Fibroblast of lung (primary cell): ENCODE measurements at regions not wholly inside any gene's neighbourhood (a gene's known extent, or its start where the extent isn't known, plus 50 kb on each side); places are given as distances from the start of the nearest gene placed in this dataset.

Source experiments
- DNase-seq, 2 donors: peaks; one replicate each; pipeline versions ENCODE4 v3.0.0 to v3.0.0-alpha.2; 2010; ENCODE audit warnings: low read depth in 2 of 2
- H2AFZ ChIP-seq: 2 replicates; pipeline ENCODE4 v1.5.1; 2012; ENCODE audit warnings: low read length, control low read depth, inconsistent platforms
- H3K27ac ChIP-seq: 2 replicates; pipeline ENCODE4 v1.5.1; 2011; ENCODE audit warnings: low read length, control low read depth; ENCODE audit not compliant: insufficient read depth
- H3K27me3 ChIP-seq: 2 replicates; pipeline ENCODE4 v1.5.1; 2011; ENCODE audit warnings: mild to moderate bottlenecking, low read length; ENCODE audit not compliant: control insufficient read depth, insufficient read depth
- H3K36me3 ChIP-seq: 2 replicates; pipeline ENCODE4 v1.5.1; 2011; ENCODE audit warnings: low read length; ENCODE audit not compliant: control insufficient read depth, insufficient read depth
- H3K4me1 ChIP-seq: 2 replicates; pipeline ENCODE4 v1.5.1; 2011; ENCODE audit warnings: low read length; ENCODE audit not compliant: control insufficient read depth, insufficient read depth; ENCODE audit errors: extremely low read depth
- H3K4me2 ChIP-seq: 2 replicates; pipeline ENCODE4 v1.5.1; 2011; ENCODE audit warnings: low read length, control low read depth; ENCODE audit not compliant: insufficient read depth; ENCODE audit errors: extremely low read depth
- H3K4me3 ChIP-seq, 4 experiments: fragments of 200-600 bp in 1 of 4; sonication (generic) in 1 of 4; replicated peaks in 1 of 4; 2 replicates each; pipeline ENCODE4 v1.5.1; 2011 to 2016; ENCODE audit warnings: low read length in 4 of 4, low read depth in 3 of 4, mild to moderate bottlenecking in 3 of 4, control low read depth in 2 of 4, inconsistent platforms in 1 of 4, mixed read lengths in 1 of 4; ENCODE audit not compliant: insufficient read depth in 1 of 4; ENCODE audit errors: control extremely low read depth in 1 of 4
- H3K79me2 ChIP-seq: 2 replicates; pipeline ENCODE4 v1.5.1; 2012; ENCODE audit warnings: mild to moderate bottlenecking, low read length, inconsistent platforms; ENCODE audit not compliant: control insufficient read depth, insufficient read depth
- H3K9ac ChIP-seq: 2 replicates; pipeline ENCODE4 v1.5.1; 2011; ENCODE audit warnings: mild to moderate bottlenecking, low read length, control low read depth; ENCODE audit not compliant: insufficient read depth
- H3K9me3 ChIP-seq: 2 replicates; pipeline ENCODE4 v1.5.1; 2012; ENCODE audit warnings: low read depth, low read length; ENCODE audit not compliant: control insufficient read depth, insufficient read depth
- H4K20me1 ChIP-seq: 2 replicates; pipeline ENCODE4 v1.5.1; 2011; ENCODE audit warnings: low read length; ENCODE audit not compliant: control insufficient read depth, insufficient read depth; ENCODE audit errors: extremely low read depth
- EZH2 ChIP-seq: IDR thresholded peaks from 2 replicates; pipeline ENCODE4 v1.5.1; 2012; ENCODE audit warnings: low read length, control low read depth, mild to moderate bottlenecking; ENCODE audit errors: missing control alignments
- TF ChIP-seq, protein P1 (sequence below), 2 donors: IDR thresholded peaks in 1 of 2; conservative IDR thresholded peaks in 1 of 2; 1 replicate in 1 of 2; 2 replicates in 1 of 2; pipeline ENCODE4 v1.5.1; 2011 to 2012; ENCODE audit warnings: low read length in 2 of 2, control low read depth in 1 of 2, inconsistent platforms in 1 of 2, low read depth in 1 of 2, mild to moderate bottlenecking in 1 of 2

GRCh38 chr6:151154418-151154817, 85.3 kb upstream of the AKAP12 start:
- TF ChIP-seq, protein P1, sequence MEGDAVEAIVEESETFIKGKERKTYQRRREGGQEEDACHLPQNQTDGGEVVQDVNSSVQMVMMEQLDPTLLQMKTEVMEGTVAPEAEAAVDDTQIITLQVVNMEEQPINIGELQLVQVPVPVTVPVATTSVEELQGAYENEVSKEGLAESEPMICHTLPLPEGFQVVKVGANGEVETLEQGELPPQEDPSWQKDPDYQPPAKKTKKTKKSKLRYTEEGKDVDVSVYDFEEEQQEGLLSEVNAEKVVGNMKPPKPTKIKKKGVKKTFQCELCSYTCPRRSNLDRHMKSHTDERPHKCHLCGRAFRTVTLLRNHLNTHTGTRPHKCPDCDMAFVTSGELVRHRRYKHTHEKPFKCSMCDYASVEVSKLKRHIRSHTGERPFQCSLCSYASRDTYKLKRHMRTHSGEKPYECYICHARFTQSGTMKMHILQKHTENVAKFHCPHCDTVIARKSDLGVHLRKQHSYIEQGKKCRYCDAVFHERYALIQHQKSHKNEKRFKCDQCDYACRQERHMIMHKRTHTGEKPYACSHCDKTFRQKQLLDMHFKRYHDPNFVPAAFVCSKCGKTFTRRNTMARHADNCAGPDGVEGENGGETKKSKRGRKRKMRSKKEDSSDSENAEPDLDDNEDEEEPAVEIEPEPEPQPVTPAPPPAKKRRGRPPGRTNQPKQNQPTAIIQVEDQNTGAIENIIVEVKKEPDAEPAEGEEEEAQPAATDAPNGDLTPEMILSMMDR (conservative IDR thresholded peaks at IDR 0.05 in 1 of 2, IDR thresholded peaks at IDR 0.05 in 1 of 2; ENCODE audit: low read depth in 1 of 2, low read length in 2 of 2) = no peak
- no peak for TF ChIP-seq EZH2
- Histone ChIP-seq H3K9ac (no peak overlapping the region), H3K27me3 (no peaks in the 10 kb centered on the region), H4K20me1 (no peaks in the 10 kb centered on the region), H3K9me3 (no peaks in the 10 kb centered on the region), H2AFZ (no peak overlapping the region), H3K4me3 (no peak overlapping the region), H3K4me1 (no peaks in the 10 kb centered on the region), H3K36me3 (no peaks in the 10 kb centered on the region), H3K79me2 (no peaks in the 10 kb centered on the region), H3K4me2 (no peak overlapping the region), H3K27ac (no peak overlapping the region)
- DNase-seq = peak in 1 of 2 donors; percentile 37

DNA sequence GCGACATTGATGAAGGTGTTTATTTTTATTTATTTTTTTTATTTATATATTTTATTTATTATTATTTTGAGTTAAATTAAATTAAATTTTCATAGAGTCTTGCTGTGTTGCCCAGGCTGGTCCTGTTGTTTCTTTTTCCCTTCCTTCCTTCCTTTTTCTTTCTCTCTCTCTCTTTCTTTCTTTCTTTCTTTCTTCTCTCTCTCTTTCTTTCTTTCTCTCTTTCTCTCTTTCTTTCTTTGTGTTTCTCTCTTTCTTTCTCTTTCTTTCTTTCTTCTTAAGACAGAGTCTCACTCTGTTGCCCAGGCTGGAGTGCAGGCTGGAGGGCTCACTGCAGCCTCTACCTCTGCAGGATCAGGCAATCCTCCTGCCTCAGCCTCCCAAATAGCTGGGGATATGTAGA, 84.7 kb upstream of the AKAP12 start:
- Histone ChIP-seq H3K27me3 (no peaks in the 10 kb centered on the region), H3K27ac (no peak overlapping the region), H2AFZ (no peak overlapping the region), H3K79me2 (no peaks in the 10 kb centered on the region), H3K9me3 (no peaks in the 10 kb centered on the region), H3K36me3 (no peaks in the 10 kb centered on the region), H3K4me3 (no peak overlapping the region), H3K9ac (no peak overlapping the region), H4K20me1 (no peaks in the 10 kb centered on the region), H3K4me1 (no peaks in the 10 kb centered on the region), H3K4me2 (no peak overlapping the region)
- DNase-seq = no peak
- TF ChIP-seq, protein P1 (conservative IDR thresholded peaks at IDR 0.05 in 1 of 2, IDR thresholded peaks at IDR 0.05 in 1 of 2; ENCODE audit: low read depth in 1 of 2, low read length in 2 of 2) = no peak
- TF ChIP-seq EZH2 = no peak

GRCh38 chr6:151160929-151161757, 78.6 kb upstream of the AKAP12 start:
- H3K79me2 ChIP-seq = no peaks in the 10 kb centered on the region
- H3K27ac ChIP-seq = no peak overlapping the region
- no peak overlapping the region for H3K9ac ChIP-seq
- no peaks in the 10 kb centered on the region for H3K36me3 ChIP-seq
- no peaks in the 10 kb centered on the region for H3K4me1 ChIP-seq
- H2AFZ ChIP-seq = no peak overlapping the region
- DNase-seq = peak in 1 of 2 donors; percentile 2
- H4K20me1 ChIP-seq = no peaks in the 10 kb centered on the region
- no peak overlapping the region for H3K4me3 ChIP-seq
- H3K9me3 ChIP-seq = no peaks in the 10 kb centered on the region
- TF ChIP-seq, protein P1 (conservative IDR thresholded peaks at IDR 0.05 in 1 of 2, IDR thresholded peaks at IDR 0.05 in 1 of 2; ENCODE audit: low read depth in 1 of 2, low read length in 2 of 2) = no peak
- TF ChIP-seq EZH2 = no peak
- no peaks in the 10 kb centered on the region for H3K27me3 ChIP-seq
- H3K4me2 ChIP-seq = no peak overlapping the region
